H9 (cell line): ENCODE measurements at regions not wholly inside any gene's neighbourhood (a gene's known extent, or its start where the extent isn't known, plus 50 kb on each side); places are given as distances from the start of the nearest gene placed in this dataset.

Experiments
- DNase-seq: peaks from one replicate; pipeline ENCODE4 v3.0.0-alpha.2; 2017
- H2AFZ ChIP-seq: one replicate; pipeline ENCODE4 v1.6.1; 2013; ENCODE audit warnings: mild to moderate bottlenecking, low read length, control low read depth, moderate library complexity
- H2AK5ac ChIP-seq: 2 replicates; pipeline ENCODE4 v1.6.1; 2013; ENCODE audit warnings: low read length, control low read depth, mixed read lengths; ENCODE audit not compliant: insufficient read length
- H2BK120ac ChIP-seq: one replicate; pipeline ENCODE4 v1.6.1; 2013; ENCODE audit warnings: low read depth, mild to moderate bottlenecking, low read length, control low read depth, inconsistent platforms; ENCODE audit not compliant: poor library complexity, severe bottlenecking
- H2BK12ac ChIP-seq: 2 replicates; pipeline ENCODE4 v1.6.1; 2013; ENCODE audit warnings: low read length, control low read depth, mixed read lengths, low read depth; ENCODE audit not compliant: insufficient read length
- H2BK15ac ChIP-seq: 2 replicates; pipeline ENCODE4 v1.6.1; 2013; ENCODE audit warnings: low read depth, low read length, control low read depth
- H2BK20ac ChIP-seq: one replicate; pipeline ENCODE4 v1.6.1; 2013; ENCODE audit warnings: low read depth, mild to moderate bottlenecking, low read length, control low read depth, inconsistent platforms; ENCODE audit not compliant: poor library complexity, severe bottlenecking
- H2BK5ac ChIP-seq: 2 replicates; pipeline ENCODE4 v1.6.1; 2013; ENCODE audit warnings: low read length, control low read depth, mixed read lengths; ENCODE audit not compliant: insufficient read length
- H3K14ac ChIP-seq: 2 replicates; pipeline ENCODE4 v1.6.1; 2013; ENCODE audit warnings: low read length, control low read depth; ENCODE audit not compliant: insufficient read depth
- H3K18ac ChIP-seq: 2 replicates; pipeline ENCODE4 v1.6.1; 2013; ENCODE audit warnings: low read depth, mild to moderate bottlenecking, mixed read lengths, low read length, control low read depth; ENCODE audit not compliant: insufficient read length
- H3K23ac ChIP-seq: 2 replicates; pipeline ENCODE4 v1.6.1; 2013; ENCODE audit warnings: low read length, control low read depth, mixed read lengths, low read depth; ENCODE audit not compliant: insufficient read length
- H3K23me2 ChIP-seq: 2 replicates; pipeline ENCODE4 v1.6.1; 2013; ENCODE audit warnings: low read depth, mild to moderate bottlenecking, mixed read lengths, low read length, control low read depth; ENCODE audit not compliant: insufficient read length, poor library complexity, severe bottlenecking
- H3K27ac ChIP-seq: 2 replicates; pipeline ENCODE4 v1.5.1; 2013; ENCODE audit warnings: low read length, control low read depth, mixed read lengths, low read depth; ENCODE audit not compliant: insufficient read length
- H3K27me3 ChIP-seq: 2 replicates; pipeline ENCODE4 v1.6.1; 2013; ENCODE audit warnings: low read length, control low read depth, inconsistent platforms; ENCODE audit not compliant: insufficient read depth
- H3K4ac ChIP-seq: 2 replicates; pipeline ENCODE4 v1.6.1; 2013; ENCODE audit warnings: low read depth, mild to moderate bottlenecking, control low read depth, inconsistent platforms, low read length, moderate library complexity
- H3K4me1 ChIP-seq: 2 replicates; pipeline ENCODE4 v1.6.1; 2013; ENCODE audit warnings: low read length, control low read depth, inconsistent platforms; ENCODE audit not compliant: insufficient read depth
- H3K4me2 ChIP-seq: 2 replicates; pipeline ENCODE4 v1.6.1; 2013; ENCODE audit warnings: low read length, control low read depth, mixed read lengths; ENCODE audit not compliant: insufficient read length, insufficient read depth
- H3K56ac ChIP-seq: 2 replicates; pipeline ENCODE4 v1.6.1; 2013; ENCODE audit warnings: low read depth, mild to moderate bottlenecking, mixed read lengths, low read length, control low read depth; ENCODE audit not compliant: insufficient read length
- H3K79me1 ChIP-seq: 2 replicates; pipeline ENCODE4 v1.6.1; 2013; ENCODE audit warnings: low read depth, mild to moderate bottlenecking, moderate library complexity, low read length, control low read depth, inconsistent platforms; ENCODE audit not compliant: insufficient read depth, poor library complexity, severe bottlenecking
- H3K79me2 ChIP-seq: 2 replicates; pipeline ENCODE4 v1.6.1; 2013; ENCODE audit warnings: low read length, control low read depth, inconsistent platforms; ENCODE audit not compliant: insufficient read depth
- H3K9ac ChIP-seq: 2 replicates; pipeline ENCODE4 v1.6.1; 2013; ENCODE audit warnings: low read length, control low read depth, mixed read lengths; ENCODE audit not compliant: insufficient read length; ENCODE audit errors: extremely low read depth
- H3K9me3 ChIP-seq: one replicate; pipeline ENCODE4 v1.6.1; 2013; ENCODE audit warnings: low read depth, low read length, inconsistent platforms; ENCODE audit not compliant: control insufficient read depth
- H3T11ph ChIP-seq: one replicate; pipeline ENCODE4 v1.6.1; 2013; ENCODE audit warnings: mild to moderate bottlenecking, low read length, control low read depth, inconsistent platforms
- H4K20me1 ChIP-seq: one replicate; pipeline ENCODE4 v1.6.1; 2013; ENCODE audit not compliant: control insufficient read depth, insufficient read length, insufficient read depth
- H4K5ac ChIP-seq: 2 replicates; pipeline ENCODE4 v1.6.1; 2013; ENCODE audit warnings: low read depth, mild to moderate bottlenecking, mixed read lengths, low read length, control low read depth; ENCODE audit not compliant: insufficient read length
- H4K8ac ChIP-seq: replicated peaks from 2 replicates; pipeline ENCODE4 v1.6.1; 2013; ENCODE audit warnings: low read length, control low read depth, mixed read lengths, low read depth; ENCODE audit not compliant: insufficient read length
- H4K91ac ChIP-seq: 2 replicates; pipeline ENCODE4 v1.6.1; 2013; ENCODE audit warnings: low read depth, mild to moderate bottlenecking, moderate library complexity, mixed read lengths, low read length, control low read depth; ENCODE audit not compliant: insufficient read length
- H3K27ac Mint-ChIP-seq, 3 experiments: 2 replicates in 2 of 3; 3 replicates in 1 of 3; pipeline ENCODE4 v1.8.0; 2020 to 2021; ENCODE audit warnings: mixed read lengths in 3 of 3, mild to moderate bottlenecking in 1 of 3, moderate library complexity in 1 of 3
- H3K27me3 Mint-ChIP-seq: 2 replicates; pipeline ENCODE4 v1.8.0; 2021; ENCODE audit warnings: low read depth, mild to moderate bottlenecking, moderate library complexity, mixed read lengths
- H3K36me3 Mint-ChIP-seq, 3 experiments: 2 replicates in 2 of 3; 3 replicates in 1 of 3; pipeline ENCODE4 v1.8.0; 2020 to 2021; ENCODE audit warnings: low read depth in 3 of 3, mixed read lengths in 3 of 3; ENCODE audit not compliant: insufficient read depth in 1 of 3
- H3K4me1 Mint-ChIP-seq, 2 experiments: 2 replicates each; pipeline ENCODE4 v1.8.0; 2020; ENCODE audit warnings: mixed read lengths in 2 of 2
- H3K4me3 Mint-ChIP-seq, 2 experiments: 2 replicates in 1 of 2; 3 replicates in 1 of 2; pipeline ENCODE4 v1.8.0; 2020 to 2021; ENCODE audit warnings: mild to moderate bottlenecking in 2 of 2, mixed read lengths in 2 of 2, moderate library complexity in 1 of 2
- H3K9me3 Mint-ChIP-seq, 2 experiments: 2 replicates in 1 of 2; 3 replicates in 1 of 2; pipeline ENCODE4 v1.8.0; 2020; ENCODE audit warnings: mild to moderate bottlenecking in 2 of 2, mixed read lengths in 2 of 2, moderate library complexity in 1 of 2
- WGBS: extraction: QIAGEN DNeasy Blood & Tissue Kit; methylation state at CpG from one replicate; pipeline ENCODE4 v1.1.7; 2013; ENCODE audit warnings: missing lambda C conversion rate, low lambda C conversion rate, mixed read lengths; ENCODE audit not compliant: insufficient read length; ENCODE audit errors: extremely low coverage; 5-methylcytosine and 5-hydroxymethylcytosine counted together
- TF ChIP-seq, protein P1 (sequence below): fragments of 200-600 bp; sonication (generic); conservative IDR thresholded peaks from 3 replicates; pipeline ENCODE4 v1.8.0; 2021; ENCODE audit warnings: antibody characterized with exemption, mild to moderate bottlenecking

DNA sequence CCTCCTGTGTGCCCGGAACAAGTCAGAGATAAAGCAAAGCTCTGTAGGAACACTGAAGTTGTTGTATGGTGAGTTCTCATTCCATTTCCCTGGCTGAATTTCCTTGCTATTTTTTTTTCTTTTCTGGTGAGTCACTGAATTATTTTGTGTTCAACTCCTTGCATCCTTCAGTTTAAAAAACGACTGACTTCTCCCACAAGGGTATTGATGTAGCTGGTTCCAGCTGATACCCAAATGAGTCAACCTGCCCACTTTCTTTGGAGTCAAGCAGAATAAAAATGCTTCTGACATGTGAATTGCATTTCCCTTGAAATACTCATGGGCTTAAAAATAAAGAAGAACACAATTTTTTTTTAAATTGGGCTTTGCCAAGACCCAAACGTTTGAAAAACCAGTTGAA is 85.5 kb downstream of the SHOX start:
- TF ChIP-seq, protein P1, sequence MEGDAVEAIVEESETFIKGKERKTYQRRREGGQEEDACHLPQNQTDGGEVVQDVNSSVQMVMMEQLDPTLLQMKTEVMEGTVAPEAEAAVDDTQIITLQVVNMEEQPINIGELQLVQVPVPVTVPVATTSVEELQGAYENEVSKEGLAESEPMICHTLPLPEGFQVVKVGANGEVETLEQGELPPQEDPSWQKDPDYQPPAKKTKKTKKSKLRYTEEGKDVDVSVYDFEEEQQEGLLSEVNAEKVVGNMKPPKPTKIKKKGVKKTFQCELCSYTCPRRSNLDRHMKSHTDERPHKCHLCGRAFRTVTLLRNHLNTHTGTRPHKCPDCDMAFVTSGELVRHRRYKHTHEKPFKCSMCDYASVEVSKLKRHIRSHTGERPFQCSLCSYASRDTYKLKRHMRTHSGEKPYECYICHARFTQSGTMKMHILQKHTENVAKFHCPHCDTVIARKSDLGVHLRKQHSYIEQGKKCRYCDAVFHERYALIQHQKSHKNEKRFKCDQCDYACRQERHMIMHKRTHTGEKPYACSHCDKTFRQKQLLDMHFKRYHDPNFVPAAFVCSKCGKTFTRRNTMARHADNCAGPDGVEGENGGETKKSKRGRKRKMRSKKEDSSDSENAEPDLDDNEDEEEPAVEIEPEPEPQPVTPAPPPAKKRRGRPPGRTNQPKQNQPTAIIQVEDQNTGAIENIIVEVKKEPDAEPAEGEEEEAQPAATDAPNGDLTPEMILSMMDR: no peak
- Histone ChIP-seq H2BK5ac (no peak overlapping the region), H2BK20ac (no peak overlapping the region), H4K8ac (no peak overlapping the region), H4K5ac (no peak overlapping the region), H3K23ac (no peak overlapping the region), H3K27me3 (no peaks in the 10 kb centered on the region), H3K14ac (no peak overlapping the region), H2AK5ac (no peak overlapping the region), H3K9me3 (no peaks in the 10 kb centered on the region), H3K79me1 (no peaks in the 10 kb centered on the region), H2BK120ac (no peak overlapping the region), H3K56ac (no peak overlapping the region), H3K4ac (no peak overlapping the region), H3K9ac (no peak overlapping the region), H2BK12ac (no peak overlapping the region), H4K91ac (no peak overlapping the region), H3K79me2 (no peaks in the 10 kb centered on the region), H2AFZ (no peak overlapping the region), H3K4me2 (no peak overlapping the region), H3K23me2 (no peaks in the 10 kb centered on the region), H3T11ph (no peak overlapping the region), H4K20me1 (no peaks in the 10 kb centered on the region), H3K27ac (no peak overlapping the region), H2BK15ac (no peak overlapping the region), H3K18ac (no peak overlapping the region), H3K4me1 (no peaks in the 10 kb centered on the region)
- no peak overlapping the region for H3K27ac Mint-ChIP-seq
- peaks cover 1 to 24% (median 6%) of the 10 kb centered on the region in 3 experiments; a peak in 5 of 7 replicates for H3K36me3 Mint-ChIP-seq
- peaks cover 7 to 8% of the 10 kb centered on the region in 2 experiments for H3K4me1 Mint-ChIP-seq
- H3K27me3 Mint-ChIP-seq: peaks cover 9% of the 10 kb centered on the region
- WGBS: no CpG with 5 or more reads among the region's 3 CpGs
- no peak for DNase-seq
- peaks cover 17 to 21% of the 10 kb centered on the region in 2 experiments for H3K9me3 Mint-ChIP-seq
- no peak overlapping the region for H3K4me3 Mint-ChIP-seq
